ENCODE measurements at regions not wholly inside any gene's neighbourhood (a gene's known extent, or its start where the extent isn't known, plus 50 kb on each side); places are given as distances from the start of the nearest gene placed in this dataset.
A peak's percentile ranks its signal among the peaks of the same experiment; 100 is the strongest.

DNA sequence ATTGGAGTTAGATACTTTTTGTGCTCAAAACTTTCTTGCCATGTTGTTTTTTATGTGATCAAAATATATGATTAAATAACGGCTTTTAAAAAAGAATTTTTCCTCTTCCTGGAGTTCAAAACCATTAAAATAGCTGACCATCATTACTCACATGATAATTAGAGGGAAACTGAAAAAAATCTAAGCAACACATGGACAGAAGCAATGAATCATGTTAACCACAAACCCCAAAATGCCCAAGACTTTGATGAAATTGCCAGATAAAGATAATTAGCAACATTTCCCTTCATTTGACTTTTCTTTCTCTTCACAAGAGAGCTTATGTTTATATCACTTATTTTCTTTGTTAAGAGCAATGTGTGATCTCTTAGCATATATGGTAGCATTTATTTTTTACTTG lies 1294.2 kb downstream of the EFNA5 start:
- no peak for ATAC-seq (ENCODE audit: insufficient read depth, low FRiP score)
- H3K4me1 ChIP-seq (ENCODE audit: control insufficient read depth in 5 of 5, insufficient read depth in 5 of 5, low read length in 5 of 5), result no peaks in the 10 kb centered on the region
- H3K27ac ChIP-seq (ENCODE audit: low read depth in 1 of 2, low read length in 1 of 2), result no peak overlapping the region
- H3K9me3 ChIP-seq (ENCODE audit: control insufficient read depth in 4 of 4, insufficient read depth in 3 of 4, low read length in 3 of 4), result no peaks in the 10 kb centered on the region
- 23 to 27% methylated on average over 1 of the region's 1 CpG for WGBS, 2 donors
- H3K27me3 ChIP-seq (ENCODE audit: control insufficient read depth in 3 of 3, insufficient read depth in 3 of 3, low read length in 2 of 3), result no peaks in the 10 kb centered on the region
- H3K36me3 ChIP-seq (ENCODE audit: control insufficient read depth in 4 of 4, insufficient read depth in 4 of 4, low read length in 4 of 4), result no peaks in the 10 kb centered on the region
- no peak overlapping the region for H3K9ac ChIP-seq (ENCODE audit: insufficient read depth in 1 of 2, low read length in 2 of 2)
- TF ChIP-seq CTCF (IDR thresholded peaks at IDR 0.05; ENCODE audit: control extremely low read depth, extremely low read depth), result no peak
- H3K4me3 ChIP-seq, result no peak overlapping the region
- DNase-seq, result no peak

- Histone ChIP-seq H3K27me3 (ENCODE audit: control insufficient read depth in 3 of 3, insufficient read depth in 3 of 3, low read length in 2 of 3) (no peaks in the 10 kb centered on the region), H3K27ac (ENCODE audit: low read depth in 1 of 2, low read length in 1 of 2) (no peak overlapping the region), H3K4me1 (ENCODE audit: control insufficient read depth in 5 of 5, insufficient read depth in 5 of 5, low read length in 5 of 5) (no peaks in the 10 kb centered on the region), H3K9ac (ENCODE audit: insufficient read depth in 1 of 2, low read length in 2 of 2) (no peak overlapping the region), H3K4me3 (no peak overlapping the region), H3K9me3 (ENCODE audit: control insufficient read depth in 4 of 4, insufficient read depth in 3 of 4, low read length in 3 of 4) (no peaks in the 10 kb centered on the region), H3K36me3 (ENCODE audit: control insufficient read depth in 4 of 4, insufficient read depth in 4 of 4, low read length in 4 of 4) (no peaks in the 10 kb centered on the region)
- no peak for TF ChIP-seq CTCF (IDR thresholded peaks at IDR 0.05; ENCODE audit: control extremely low read depth, extremely low read depth)
- no peak for ATAC-seq (ENCODE audit: insufficient read depth, low FRiP score)
- DNase-seq, result no peak
Measured at GRCh38 chr5:106374956-106375355, 1295.8 kb downstream of the EFNA5 start.

DNA sequence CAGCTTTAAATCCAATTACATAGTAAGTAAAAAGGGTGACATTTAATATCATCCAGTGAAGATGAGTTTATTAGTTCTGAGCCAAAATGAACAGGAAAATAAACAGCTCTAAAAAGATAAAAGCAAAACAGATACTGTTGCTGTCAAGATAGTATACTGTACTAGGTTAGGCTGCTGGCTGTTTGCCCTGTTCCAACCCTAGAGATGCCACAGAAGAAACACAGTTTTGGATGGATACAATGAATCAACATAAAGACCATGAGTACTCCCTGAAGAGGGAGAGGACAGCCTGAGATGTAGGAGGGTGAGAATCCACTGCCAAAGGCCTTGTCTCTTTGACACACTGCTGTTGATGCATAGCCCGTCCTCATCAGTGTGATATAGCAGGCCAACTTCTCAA lies 1302.7 kb downstream of the EFNA5 start:
- 65 to 85% methylated on average over 1 of the region's 1 CpG for WGBS, 2 donors
- no peaks in the 10 kb centered on the region for H3K4me1 ChIP-seq (ENCODE audit: control insufficient read depth in 5 of 5, insufficient read depth in 5 of 5, low read length in 5 of 5)
- TF ChIP-seq CTCF (IDR thresholded peaks at IDR 0.05; ENCODE audit: control extremely low read depth, extremely low read depth), result no peak

DNA sequence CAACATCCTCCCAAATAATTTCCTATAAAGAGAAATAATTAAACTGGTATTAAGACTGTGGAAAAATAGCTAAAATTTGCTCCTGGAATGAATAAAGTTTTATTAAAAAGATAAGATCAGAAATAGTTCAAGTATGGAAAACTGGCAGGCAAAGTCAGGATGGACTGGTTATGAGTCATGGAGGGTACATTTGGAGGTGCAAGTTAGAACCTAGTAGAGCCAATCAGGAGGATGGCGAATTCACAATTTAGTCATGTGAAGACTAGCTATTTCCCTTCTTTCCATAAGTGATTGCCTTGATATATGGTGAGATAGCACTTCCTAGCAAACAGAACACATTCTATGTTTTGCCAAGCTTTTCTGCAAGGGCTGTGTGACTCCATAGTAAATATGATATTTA lies 1303.5 kb downstream of the EFNA5 start:
- Histone ChIP-seq H3K9me3 (ENCODE audit: control insufficient read depth in 4 of 4, insufficient read depth in 3 of 4, low read length in 3 of 4) (peaks cover 0 to 4% (median 0%) of the 10 kb centered on the region in 4 donors), H3K27ac (ENCODE audit: low read depth in 1 of 2, low read length in 1 of 2) (no peak overlapping the region), H3K36me3 (ENCODE audit: control insufficient read depth in 4 of 4, insufficient read depth in 4 of 4, low read length in 4 of 4) (no peaks in the 10 kb centered on the region), H3K4me1 (ENCODE audit: control insufficient read depth in 5 of 5, insufficient read depth in 5 of 5, low read length in 5 of 5) (no peaks in the 10 kb centered on the region), H3K27me3 (ENCODE audit: control insufficient read depth in 3 of 3, insufficient read depth in 3 of 3, low read length in 2 of 3) (no peaks in the 10 kb centered on the region), H3K9ac (ENCODE audit: insufficient read depth in 1 of 2, low read length in 2 of 2) (no peak overlapping the region), H3K4me3 (no peak overlapping the region)
- DNase-seq, result no peak
- TF ChIP-seq CTCF (IDR thresholded peaks at IDR 0.05; ENCODE audit: control extremely low read depth, extremely low read depth), result no peak
- no peak for ATAC-seq (ENCODE audit: insufficient read depth, low FRiP score)
- 85 to 87% methylated on average over 1 of the region's 1 CpG for WGBS, 2 donors

More for the DNA sequence above, 1302.7 kb downstream of the EFNA5 start:
- no peak overlapping the region for H3K4me3 ChIP-seq
- DNase-seq (peak in 1 of 3 donors; percentile 1), ATAC-seq (ENCODE audit: insufficient read depth, low FRiP score) (no peak)
- H3K9me3 ChIP-seq (ENCODE audit: control insufficient read depth in 4 of 4, insufficient read depth in 3 of 4, low read length in 3 of 4), result no peaks in the 10 kb centered on the region
- no peak overlapping the region for H3K9ac ChIP-seq (ENCODE audit: insufficient read depth in 1 of 2, low read length in 2 of 2)
- no peaks in the 10 kb centered on the region for H3K27me3 ChIP-seq (ENCODE audit: control insufficient read depth in 3 of 3, insufficient read depth in 3 of 3, low read length in 2 of 3)
- no peak overlapping the region for H3K27ac ChIP-seq (ENCODE audit: low read depth in 1 of 2, low read length in 1 of 2)
- no peaks in the 10 kb centered on the region for H3K36me3 ChIP-seq (ENCODE audit: control insufficient read depth in 4 of 4, insufficient read depth in 4 of 4, low read length in 4 of 4)
